ENCODE measurements at regions not wholly inside any gene's neighbourhood (a gene's known extent, or its start where the extent isn't known, plus 50 kb on each side); places are given as distances from the start of the nearest gene placed in this dataset.
"Not testable (repeated sequence)": the region's sequence is repeated elsewhere in the genome, so short reads cannot be mapped to it uniquely, and the experiment has no call there.

DNA sequence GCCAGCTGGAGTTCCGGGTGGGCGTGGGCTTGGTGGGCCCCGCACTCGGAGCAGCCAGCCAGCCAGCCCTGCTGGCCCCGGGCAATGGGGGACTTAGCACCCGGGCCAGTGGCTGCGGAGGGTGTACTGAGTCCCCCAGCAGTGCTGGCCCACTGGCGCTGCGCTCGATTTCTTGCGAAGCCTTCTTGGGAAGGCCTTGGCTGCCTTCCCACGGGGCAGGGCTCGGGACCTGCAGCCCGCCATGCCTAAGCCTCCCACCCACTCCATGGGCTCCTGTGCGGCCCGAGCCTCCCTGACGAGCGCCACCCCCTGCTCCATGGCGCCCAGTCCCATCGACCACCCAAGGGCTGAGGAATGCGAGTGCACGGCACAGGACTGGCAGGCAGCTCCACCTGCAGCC lies 321.6 kb downstream of the SH2D4B start:
- H3K36me3 ChIP-seq (ENCODE audit: control insufficient read depth in 2 of 2, insufficient read depth in 2 of 2, low read length in 1 of 2); H3K9me3 ChIP-seq (ENCODE audit: control insufficient read depth in 2 of 2, insufficient read depth in 1 of 2, low read length in 1 of 2); H3K27ac ChIP-seq (ENCODE audit: low read depth in 1 of 2, low read length in 1 of 2); H3K4me3 ChIP-seq (ENCODE audit: low read length in 2 of 2); DNase-seq (ENCODE audit: low read depth in 6 of 9, low spot score in 9 of 9); H3K27me3 ChIP-seq (ENCODE audit: control insufficient read depth in 2 of 2, insufficient read depth in 1 of 2, low read length in 1 of 2); H3K4me1 ChIP-seq (ENCODE audit: control insufficient read depth in 2 of 2, insufficient read depth in 2 of 2, low read length in 2 of 2): not testable (repeated sequence)
- WGBS = 97% methylated on average over 22 of the region's 22 CpGs

DNA sequence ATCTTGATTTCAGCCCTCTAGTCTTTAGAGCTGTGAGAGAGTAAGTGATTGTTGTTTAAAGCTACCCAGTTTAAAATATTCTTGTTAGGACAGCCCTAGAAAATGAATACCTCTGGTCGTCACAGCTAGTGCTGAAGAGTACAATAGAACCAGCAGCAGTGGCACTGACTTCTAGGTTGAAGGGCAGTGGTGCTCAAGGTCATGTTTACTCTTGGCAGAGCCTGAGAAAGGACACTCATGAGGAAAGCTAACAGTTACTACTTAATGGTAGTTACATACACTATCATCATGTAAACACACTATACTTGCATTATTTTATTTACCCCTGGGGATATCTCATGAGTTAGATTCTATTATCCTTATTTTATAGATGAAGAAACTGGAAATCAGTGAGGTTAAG lies 323.0 kb downstream of the SH2D4B start:
- 91% methylated on average over 1 of the region's 1 CpG for WGBS
- Histone ChIP-seq H3K4me1 (ENCODE audit: control insufficient read depth in 2 of 2, insufficient read depth in 2 of 2, low read length in 2 of 2) (no peaks in the 10 kb centered on the region), H3K27me3 (ENCODE audit: control insufficient read depth in 2 of 2, insufficient read depth in 1 of 2, low read length in 1 of 2) (no peaks in the 10 kb centered on the region), H3K4me3 (ENCODE audit: low read length in 2 of 2) (no peak overlapping the region), H3K27ac (ENCODE audit: low read depth in 1 of 2, low read length in 1 of 2) (no peak overlapping the region), H3K36me3 (ENCODE audit: control insufficient read depth in 2 of 2, insufficient read depth in 2 of 2, low read length in 1 of 2) (no peaks in the 10 kb centered on the region), H3K9me3 (ENCODE audit: control insufficient read depth in 2 of 2, insufficient read depth in 1 of 2, low read length in 1 of 2) (no peaks in the 10 kb centered on the region)
- no peak for DNase-seq (ENCODE audit: low read depth in 6 of 9, low spot score in 9 of 9)

DNA sequence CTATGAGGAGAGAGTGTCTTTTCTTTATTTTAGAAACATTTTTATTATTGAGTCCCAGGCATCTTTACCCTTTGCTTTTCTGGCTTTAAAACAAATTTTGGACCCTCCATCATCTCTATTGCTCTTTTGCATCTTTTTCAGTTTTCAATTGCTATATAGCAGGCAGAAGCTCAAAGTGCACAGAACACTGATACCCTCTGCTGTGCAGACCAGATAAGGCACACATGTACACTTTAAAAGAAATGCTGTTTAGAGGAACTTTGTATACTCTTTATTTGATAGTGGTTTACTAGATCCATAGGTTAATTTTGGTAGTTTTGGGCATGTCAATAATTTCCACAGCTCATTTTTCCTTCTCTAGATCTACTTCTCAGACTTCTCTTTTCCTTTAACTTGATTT lies 324.2 kb downstream of the SH2D4B start:
- Histone ChIP-seq H3K4me1 (ENCODE audit: control insufficient read depth in 2 of 2, insufficient read depth in 2 of 2, low read length in 2 of 2) (no peaks in the 10 kb centered on the region), H3K9me3 (ENCODE audit: control insufficient read depth in 2 of 2, insufficient read depth in 1 of 2, low read length in 1 of 2) (no peaks in the 10 kb centered on the region), H3K27me3 (ENCODE audit: control insufficient read depth in 2 of 2, insufficient read depth in 1 of 2, low read length in 1 of 2) (no peaks in the 10 kb centered on the region), H3K27ac (ENCODE audit: low read depth in 1 of 2, low read length in 1 of 2) (no peak overlapping the region), H3K36me3 (ENCODE audit: control insufficient read depth in 2 of 2, insufficient read depth in 2 of 2, low read length in 1 of 2) (no peaks in the 10 kb centered on the region), H3K4me3 (ENCODE audit: low read length in 2 of 2) (no peak overlapping the region)
- no peak for DNase-seq (ENCODE audit: low read depth in 6 of 9, low spot score in 9 of 9)

- no peak overlapping the region for H3K27ac ChIP-seq (ENCODE audit: low read depth in 1 of 2, low read length in 1 of 2)
- no peak overlapping the region for H3K4me3 ChIP-seq (ENCODE audit: low read length in 2 of 2)
- no peaks in the 10 kb centered on the region for H3K36me3 ChIP-seq (ENCODE audit: control insufficient read depth in 2 of 2, insufficient read depth in 2 of 2, low read length in 1 of 2)
- no peaks in the 10 kb centered on the region for H3K4me1 ChIP-seq (ENCODE audit: control insufficient read depth in 2 of 2, insufficient read depth in 2 of 2, low read length in 2 of 2)
- H3K27me3 ChIP-seq (ENCODE audit: control insufficient read depth in 2 of 2, insufficient read depth in 1 of 2, low read length in 1 of 2) = no peaks in the 10 kb centered on the region
- no peak for DNase-seq (ENCODE audit: low read depth in 6 of 9, low spot score in 9 of 9)
- no peaks in the 10 kb centered on the region for H3K9me3 ChIP-seq (ENCODE audit: control insufficient read depth in 2 of 2, insufficient read depth in 1 of 2, low read length in 1 of 2)
- WGBS = 96% methylated on average over 1 of the region's 1 CpG
Measured at GRCh38 chr10:80870282-80870681, 332.6 kb downstream of the SH2D4B start.

DNA sequence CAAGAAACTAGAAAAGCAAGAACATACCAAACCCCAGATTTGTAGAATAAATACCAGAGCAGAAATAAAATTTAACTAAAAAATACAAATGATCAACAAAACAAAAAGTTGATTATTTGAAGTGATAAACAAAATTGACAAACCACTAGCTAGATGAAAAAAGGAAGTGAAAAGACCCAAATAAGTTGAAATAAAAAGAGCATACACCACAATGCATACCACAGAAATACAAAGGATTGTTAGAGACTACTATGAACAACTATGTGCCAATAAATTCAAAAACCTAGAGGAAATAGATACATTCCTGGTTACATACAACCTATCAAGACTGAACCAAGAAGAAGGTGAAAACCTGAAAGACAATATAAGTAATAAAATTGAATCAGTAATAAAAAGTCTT lies 333.4 kb downstream of the SH2D4B start:
- H3K4me3 ChIP-seq (ENCODE audit: low read length in 2 of 2) = no peak overlapping the region
- DNase-seq (ENCODE audit: low read depth in 6 of 9, low spot score in 9 of 9) = no peak

DNA sequence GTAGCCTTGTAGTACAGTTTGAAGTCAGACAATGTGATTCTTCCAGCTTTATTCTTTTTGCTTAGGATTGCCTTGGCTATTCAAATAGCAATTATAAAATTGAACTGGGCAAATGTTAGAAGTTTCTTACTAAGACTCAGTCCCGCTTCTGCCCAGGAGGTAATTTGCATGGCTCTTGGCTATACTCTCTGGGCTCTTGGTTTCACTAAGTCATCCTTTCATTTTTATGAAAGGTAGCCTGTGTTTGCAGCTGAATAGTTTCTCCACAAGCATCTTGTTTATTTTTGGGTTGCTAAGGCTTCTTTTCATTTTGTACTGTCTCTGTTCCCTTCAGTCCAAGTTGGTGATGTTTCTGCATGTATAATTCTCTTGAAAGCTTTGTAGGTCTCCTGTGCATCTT lies 340.6 kb downstream of the SH2D4B start:
- Histone ChIP-seq H3K27me3 (ENCODE audit: control insufficient read depth in 2 of 2, insufficient read depth in 1 of 2, low read length in 1 of 2) (no peaks in the 10 kb centered on the region), H3K36me3 (ENCODE audit: control insufficient read depth in 2 of 2, insufficient read depth in 2 of 2, low read length in 1 of 2) (no peaks in the 10 kb centered on the region), H3K4me1 (ENCODE audit: control insufficient read depth in 2 of 2, insufficient read depth in 2 of 2, low read length in 2 of 2) (no peaks in the 10 kb centered on the region), H3K27ac (ENCODE audit: low read depth in 1 of 2, low read length in 1 of 2) (no peak overlapping the region), H3K4me3 (ENCODE audit: low read length in 2 of 2) (no peak overlapping the region), H3K9me3 (ENCODE audit: control insufficient read depth in 2 of 2, insufficient read depth in 1 of 2, low read length in 1 of 2) (no peaks in the 10 kb centered on the region)
- 97% methylated on average over 1 of the region's 1 CpG for WGBS
- no peak for DNase-seq (ENCODE audit: low read depth in 6 of 9, low spot score in 9 of 9)

More for the DNA sequence above, 333.4 kb downstream of the SH2D4B start:
- H3K36me3 ChIP-seq (ENCODE audit: control insufficient read depth in 2 of 2, insufficient read depth in 2 of 2, low read length in 1 of 2) = no peaks in the 10 kb centered on the region
- no peaks in the 10 kb centered on the region for H3K4me1 ChIP-seq (ENCODE audit: control insufficient read depth in 2 of 2, insufficient read depth in 2 of 2, low read length in 2 of 2)
- H3K9me3 ChIP-seq (ENCODE audit: control insufficient read depth in 2 of 2, insufficient read depth in 1 of 2, low read length in 1 of 2) = no peaks in the 10 kb centered on the region
- H3K27me3 ChIP-seq (ENCODE audit: control insufficient read depth in 2 of 2, insufficient read depth in 1 of 2, low read length in 1 of 2) = no peaks in the 10 kb centered on the region
- H3K27ac ChIP-seq (ENCODE audit: low read depth in 1 of 2, low read length in 1 of 2) = no peak overlapping the region

DNA sequence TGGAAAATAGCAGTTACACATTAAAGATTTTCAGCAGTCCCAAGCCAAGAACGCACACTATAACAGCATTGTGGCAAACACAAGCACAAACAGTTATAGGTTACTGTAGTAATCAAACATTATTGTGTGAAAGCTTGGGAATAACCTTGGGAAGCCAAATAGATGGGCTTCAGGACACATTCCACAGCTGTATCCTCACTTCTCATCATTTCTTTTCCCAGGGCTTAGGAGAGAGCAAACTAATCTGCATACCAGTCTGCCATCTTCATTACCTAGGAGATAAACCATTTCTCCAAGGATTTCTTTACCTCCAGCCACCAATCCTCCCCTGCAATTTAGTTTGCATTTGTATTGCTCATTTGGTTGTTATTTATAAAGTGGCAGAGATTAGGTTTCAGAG lies 352.4 kb downstream of the SH2D4B start:
- H3K27ac ChIP-seq (ENCODE audit: low read depth in 1 of 2, low read length in 1 of 2) = no peak overlapping the region
- no peaks in the 10 kb centered on the region for H3K4me1 ChIP-seq (ENCODE audit: control insufficient read depth in 2 of 2, insufficient read depth in 2 of 2, low read length in 2 of 2)
- no peaks in the 10 kb centered on the region for H3K9me3 ChIP-seq (ENCODE audit: control insufficient read depth in 2 of 2, insufficient read depth in 1 of 2, low read length in 1 of 2)
- H3K4me3 ChIP-seq (ENCODE audit: low read length in 2 of 2) = no peak overlapping the region
- WGBS = 91% methylated on average over 1 of the region's 1 CpG
- no peaks in the 10 kb centered on the region for H3K27me3 ChIP-seq (ENCODE audit: control insufficient read depth in 2 of 2, insufficient read depth in 1 of 2, low read length in 1 of 2)
- H3K36me3 ChIP-seq (ENCODE audit: control insufficient read depth in 2 of 2, insufficient read depth in 2 of 2, low read length in 1 of 2) = no peaks in the 10 kb centered on the region
- no peak for DNase-seq (ENCODE audit: low read depth in 6 of 9, low spot score in 9 of 9)

GRCh38 chr10:80893256-80893655 lies 355.6 kb downstream of the SH2D4B start:
- Histone ChIP-seq H3K4me1 (ENCODE audit: control insufficient read depth in 2 of 2, insufficient read depth in 2 of 2, low read length in 2 of 2) (no peaks in the 10 kb centered on the region), H3K36me3 (ENCODE audit: control insufficient read depth in 2 of 2, insufficient read depth in 2 of 2, low read length in 1 of 2) (no peaks in the 10 kb centered on the region)
- WGBS = 96% methylated on average over 5 of the region's 5 CpGs

GRCh38 chr10:80894311-80894791 lies 356.6 kb downstream of the SH2D4B start:
- Histone ChIP-seq H3K27me3 (ENCODE audit: control insufficient read depth in 2 of 2, insufficient read depth in 1 of 2, low read length in 1 of 2) (no peaks in the 10 kb centered on the region), H3K27ac (ENCODE audit: low read depth in 1 of 2, low read length in 1 of 2) (no peak overlapping the region), H3K36me3 (ENCODE audit: control insufficient read depth in 2 of 2, insufficient read depth in 2 of 2, low read length in 1 of 2) (no peaks in the 10 kb centered on the region), H3K4me1 (ENCODE audit: control insufficient read depth in 2 of 2, insufficient read depth in 2 of 2, low read length in 2 of 2) (no peaks in the 10 kb centered on the region), H3K4me3 (ENCODE audit: low read length in 2 of 2) (no peak overlapping the region), H3K9me3 (ENCODE audit: control insufficient read depth in 2 of 2, insufficient read depth in 1 of 2, low read length in 1 of 2) (no peaks in the 10 kb centered on the region)
- DNase-seq (ENCODE audit: low read depth in 6 of 9, low spot score in 9 of 9) = no peak
- 81% methylated on average over 3 of the region's 3 CpGs for WGBS

More at GRCh38 chr10:80893256-80893655, 355.6 kb downstream of the SH2D4B start:
- Histone ChIP-seq H3K27me3 (ENCODE audit: control insufficient read depth in 2 of 2, insufficient read depth in 1 of 2, low read length in 1 of 2) (no peaks in the 10 kb centered on the region), H3K27ac (ENCODE audit: low read depth in 1 of 2, low read length in 1 of 2) (no peak overlapping the region), H3K9me3 (ENCODE audit: control insufficient read depth in 2 of 2, insufficient read depth in 1 of 2, low read length in 1 of 2) (no peaks in the 10 kb centered on the region), H3K4me3 (ENCODE audit: low read length in 2 of 2) (no peak overlapping the region)
- no peak for DNase-seq (ENCODE audit: low read depth in 6 of 9, low spot score in 9 of 9)
